Muscle layer of colon (tissue), 2 donors: ENCODE measurements at regions not wholly inside any gene's neighbourhood (a gene's known extent, or its start where the extent isn't known, plus 50 kb on each side); places are given as distances from the start of the nearest gene placed in this dataset.

Source experiments
- H3K27ac ChIP-seq: one replicate; pipeline ENCODE4 v1.7.0; 2013; ENCODE audit warnings: low read depth, mild to moderate bottlenecking, low read length, moderate library complexity
- H3K27me3 ChIP-seq, 2 donors: one replicate each; pipeline ENCODE4 v1.7.0; 2013; ENCODE audit warnings: low read length in 2 of 2, mild to moderate bottlenecking in 2 of 2; ENCODE audit not compliant: insufficient read depth in 2 of 2, control insufficient read depth in 1 of 2
- H3K36me3 ChIP-seq: one replicate; pipeline ENCODE4 v1.7.0; 2013; ENCODE audit warnings: mild to moderate bottlenecking, low read length; ENCODE audit not compliant: insufficient read depth
- H3K4me1 ChIP-seq: one replicate; pipeline ENCODE4 v1.7.0; 2013; ENCODE audit warnings: mild to moderate bottlenecking, low read length; ENCODE audit not compliant: insufficient read depth
- H3K4me3 ChIP-seq, 2 donors: one replicate each; pipeline ENCODE4 v1.7.0; 2013; ENCODE audit warnings: low read length in 2 of 2, low read depth in 1 of 2, mild to moderate bottlenecking in 1 of 2, moderate library complexity in 1 of 2
- H3K9ac ChIP-seq: one replicate; pipeline ENCODE4 v1.7.0; 2013; ENCODE audit warnings: low read length
- H3K9me3 ChIP-seq: one replicate; pipeline ENCODE4 v1.7.0; 2013; ENCODE audit warnings: mild to moderate bottlenecking, low read length
- donor health status: abdominal sarcoma.
- donor health status: Adenocarcinoma of cecum.

DNA sequence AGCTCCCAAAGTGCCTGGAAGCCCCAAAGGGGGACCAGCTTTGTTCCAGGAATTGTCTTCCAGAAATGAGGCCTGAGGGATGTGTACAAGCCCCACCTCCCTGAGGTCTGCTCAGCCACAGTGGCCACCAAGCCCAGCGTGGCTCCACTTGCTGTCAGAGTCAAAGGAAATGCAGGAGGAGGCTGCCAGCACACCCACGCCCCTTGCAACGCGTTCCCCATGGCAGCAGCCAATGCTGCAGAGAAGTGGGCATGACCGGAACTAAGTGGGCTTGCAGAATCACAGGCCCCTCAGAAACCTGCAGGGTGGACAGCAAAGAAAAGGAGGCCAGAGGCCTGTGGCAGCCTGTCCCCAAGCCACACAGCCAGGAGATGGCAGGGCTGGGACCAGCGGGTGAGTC is 320.8 kb downstream of the FOXL1 start:
- no peaks in the 10 kb centered on the region for H3K4me1 ChIP-seq
- H3K27me3 ChIP-seq, result peaks cover 0 to 24% of the 10 kb centered on the region in 2 donors
- H3K4me3 ChIP-seq, result no peak overlapping the region
- no peak overlapping the region for H3K9ac ChIP-seq
- no peaks in the 10 kb centered on the region for H3K36me3 ChIP-seq
- H3K9me3 ChIP-seq, result no peaks in the 10 kb centered on the region
- no peak overlapping the region for H3K27ac ChIP-seq

DNA sequence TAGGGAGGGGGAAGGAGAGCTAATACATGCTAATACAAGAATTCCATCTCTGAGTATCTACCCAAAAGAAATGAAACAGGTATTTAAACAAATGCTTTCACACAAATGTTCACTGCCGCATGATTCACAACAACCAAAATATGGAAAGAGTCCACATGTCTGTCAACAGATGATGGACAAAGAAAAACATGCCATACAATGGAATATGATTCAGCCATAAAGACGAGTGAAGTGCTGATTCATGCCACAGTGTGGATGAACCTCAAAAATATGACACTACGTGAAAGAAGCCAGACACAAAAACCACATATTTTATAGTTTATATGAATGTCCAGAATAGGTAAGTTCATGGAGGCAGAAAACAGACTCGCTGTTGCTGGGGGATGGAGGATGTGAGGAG is 321.4 kb downstream of the FOXL1 start:
- no peaks in the 10 kb centered on the region for H3K36me3 ChIP-seq
- no peak overlapping the region for H3K9ac ChIP-seq
- H3K4me1 ChIP-seq, result no peaks in the 10 kb centered on the region
- H3K27me3 ChIP-seq, result peaks cover 0 to 18% of the 10 kb centered on the region in 2 donors
- no peak overlapping the region for H3K27ac ChIP-seq
- no peaks in the 10 kb centered on the region for H3K9me3 ChIP-seq
- no peak overlapping the region for H3K4me3 ChIP-seq

DNA sequence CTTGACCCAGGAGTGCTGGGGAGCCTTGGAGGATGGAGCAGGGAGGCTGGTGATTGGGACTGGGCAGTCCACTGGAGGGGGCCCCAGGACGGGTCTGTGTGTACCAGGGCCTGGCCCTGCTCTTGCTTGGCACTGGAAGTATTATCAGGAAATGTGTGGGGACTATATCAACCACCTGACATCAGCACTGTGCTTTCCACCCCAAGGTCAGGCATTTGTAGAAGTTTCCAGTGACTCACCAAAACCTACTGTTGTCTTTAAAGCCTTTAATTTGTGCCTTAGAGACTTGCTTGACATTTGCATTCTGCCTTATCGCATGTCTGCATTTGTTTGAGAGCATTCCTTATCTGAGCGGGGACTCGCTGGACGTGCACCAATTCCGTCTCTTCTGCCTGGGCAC is 323.1 kb downstream of the FOXL1 start:
- Histone ChIP-seq H3K4me1 (no peaks in the 10 kb centered on the region), H3K4me3 (no peak overlapping the region), H3K27me3 (peaks cover 0 to 7% of the 10 kb centered on the region in 2 donors), H3K9ac (no peak overlapping the region), H3K9me3 (no peaks in the 10 kb centered on the region), H3K36me3 (no peaks in the 10 kb centered on the region), H3K27ac (no peak overlapping the region)

DNA sequence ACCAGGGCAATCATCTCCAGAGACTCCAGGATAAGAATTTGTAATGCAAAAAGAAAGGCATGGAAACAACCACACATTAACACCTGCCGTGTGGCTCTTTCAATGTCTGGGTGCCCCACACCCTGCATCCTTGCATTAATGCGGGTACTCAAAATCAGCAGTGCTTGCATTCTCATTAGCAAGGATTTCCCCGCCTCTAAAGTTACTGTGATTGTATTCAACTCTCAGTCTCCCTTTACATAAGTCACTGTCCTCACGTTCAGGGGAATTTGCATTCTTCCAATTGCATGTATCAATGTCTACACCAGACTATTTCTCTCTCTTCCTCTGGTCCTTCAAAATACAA is 324.3 kb downstream of the FOXL1 start:
- no peak overlapping the region for H3K4me3 ChIP-seq
- H3K36me3 ChIP-seq, result no peaks in the 10 kb centered on the region
- H3K27me3 ChIP-seq, result peaks cover 0 to 10% of the 10 kb centered on the region in 2 donors
- no peak overlapping the region for H3K9ac ChIP-seq
- no peaks in the 10 kb centered on the region for H3K4me1 ChIP-seq
- H3K27ac ChIP-seq, result no peak overlapping the region
- H3K9me3 ChIP-seq, result no peaks in the 10 kb centered on the region

DNA sequence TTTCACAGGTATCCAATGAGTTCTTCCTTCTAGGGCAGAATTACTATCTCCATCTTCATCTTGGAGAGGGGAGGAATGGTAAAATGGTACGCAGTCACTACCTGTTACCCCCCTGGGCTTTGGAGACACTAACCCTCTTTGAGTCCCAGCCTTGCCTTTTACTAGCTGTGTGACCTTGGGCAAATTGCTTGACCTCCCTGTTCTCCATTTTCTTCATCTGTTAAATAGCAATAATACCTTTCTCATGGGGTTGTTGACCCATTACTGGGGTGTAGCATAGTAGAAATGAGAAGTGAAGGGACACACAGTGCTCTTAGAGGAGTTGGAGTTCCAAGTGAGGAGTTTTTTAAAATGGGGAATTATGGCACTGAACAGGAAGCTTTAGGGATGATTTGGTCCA is 324.7 kb downstream of the FOXL1 start:
- no peaks in the 10 kb centered on the region for H3K4me1 ChIP-seq
- peaks cover 0 to 14% of the 10 kb centered on the region in 2 donors for H3K27me3 ChIP-seq
- no peaks in the 10 kb centered on the region for H3K36me3 ChIP-seq
- no peak overlapping the region for H3K4me3 ChIP-seq
- no peak overlapping the region for H3K9ac ChIP-seq
- H3K9me3 ChIP-seq, result no peaks in the 10 kb centered on the region
- no peak overlapping the region for H3K27ac ChIP-seq

DNA sequence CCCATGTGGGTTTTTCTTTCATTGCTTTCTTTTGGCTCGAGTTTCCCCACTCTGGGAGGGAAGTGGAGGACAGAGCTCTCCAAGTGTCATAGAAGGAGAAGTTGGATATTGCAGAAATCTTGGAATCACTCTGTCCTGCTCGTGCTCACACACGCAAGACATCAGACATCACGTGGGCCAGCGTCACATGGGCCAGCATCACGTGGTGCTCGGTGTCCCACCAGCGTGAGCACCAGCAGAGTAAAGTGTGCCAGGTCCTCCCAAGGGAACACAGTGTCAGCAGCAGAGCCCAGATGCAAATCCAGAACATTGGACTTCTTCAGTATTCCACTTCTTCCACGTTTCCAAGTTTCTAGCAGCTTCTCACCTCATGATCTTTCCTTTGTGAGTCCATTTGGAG is 327.0 kb downstream of the FOXL1 start:
- no peaks in the 10 kb centered on the region for H3K36me3 ChIP-seq
- H3K27me3 ChIP-seq, result peaks cover 0 to 21% of the 10 kb centered on the region in 2 donors
- H3K4me3 ChIP-seq, result no peak overlapping the region
- H3K9me3 ChIP-seq, result no peaks in the 10 kb centered on the region
- no peak overlapping the region for H3K27ac ChIP-seq
- no peaks in the 10 kb centered on the region for H3K4me1 ChIP-seq
- no peak overlapping the region for H3K9ac ChIP-seq

DNA sequence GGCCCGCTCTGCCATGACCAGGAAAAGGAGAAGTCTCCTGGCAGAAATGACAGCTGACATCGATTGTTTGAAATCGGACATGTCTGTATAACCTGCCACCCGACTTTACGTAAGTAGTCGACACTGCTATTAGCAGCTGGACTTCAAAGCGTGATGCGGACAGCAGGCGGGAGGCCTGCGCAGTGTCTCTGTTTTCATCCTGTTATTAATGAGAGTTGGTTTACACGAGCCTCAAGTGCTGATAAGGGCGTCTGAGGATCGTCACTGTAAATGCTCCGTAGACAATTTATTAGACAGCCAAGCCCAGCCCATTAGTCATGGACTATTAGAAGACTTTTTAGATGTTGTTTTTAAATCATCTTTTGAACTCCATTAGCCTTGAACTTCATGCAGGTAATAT is 328.3 kb downstream of the FOXL1 start:
- Histone ChIP-seq H3K9ac (no peak overlapping the region), H3K36me3 (no peaks in the 10 kb centered on the region), H3K27me3 (peaks cover 0 to 21% of the 10 kb centered on the region in 2 donors), H3K27ac (no peak overlapping the region), H3K9me3 (no peaks in the 10 kb centered on the region), H3K4me3 (no peak overlapping the region), H3K4me1 (no peaks in the 10 kb centered on the region)

DNA sequence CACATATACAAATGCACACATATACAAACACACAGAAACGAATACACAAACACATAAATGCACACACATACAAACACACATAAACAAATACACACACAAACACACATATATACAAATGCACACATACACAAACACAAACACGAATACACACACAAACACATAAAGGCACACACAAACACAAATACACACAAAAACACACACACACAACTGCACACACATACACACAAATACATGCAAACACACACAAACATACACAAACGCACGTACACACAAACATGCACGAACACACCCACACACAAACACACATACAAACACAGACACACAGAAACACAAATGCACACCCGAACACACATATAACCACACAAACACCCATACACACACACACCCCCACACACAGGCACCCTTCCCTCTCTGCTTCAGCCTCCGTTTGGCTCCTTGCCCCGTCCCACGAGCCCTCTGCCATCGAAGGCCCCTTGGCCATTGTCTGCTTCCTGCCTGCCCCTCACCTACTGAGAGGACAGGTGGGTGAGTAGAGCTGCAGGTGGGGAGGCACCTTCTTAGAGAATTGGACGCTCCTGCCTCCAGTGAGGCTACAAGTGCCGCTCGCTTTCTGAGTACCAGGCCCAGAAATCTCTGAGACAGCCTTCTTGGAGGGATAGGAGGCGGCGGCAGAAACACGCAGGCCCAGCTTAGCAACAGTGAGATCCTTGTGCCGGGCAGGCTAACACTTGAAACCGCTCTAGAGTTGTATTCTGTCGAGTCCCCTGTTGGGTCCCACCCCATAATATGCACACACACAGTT is 331.2 kb downstream of the FOXL1 start:
- Histone ChIP-seq H3K4me1 (no peaks in the 10 kb centered on the region), H3K9me3 (no peaks in the 10 kb centered on the region), H3K27ac (no peak overlapping the region), H3K4me3 (no peak overlapping the region), H3K36me3 (no peaks in the 10 kb centered on the region), H3K9ac (no peak overlapping the region), H3K27me3 (peaks cover 0 to 14% of the 10 kb centered on the region in 2 donors)

DNA sequence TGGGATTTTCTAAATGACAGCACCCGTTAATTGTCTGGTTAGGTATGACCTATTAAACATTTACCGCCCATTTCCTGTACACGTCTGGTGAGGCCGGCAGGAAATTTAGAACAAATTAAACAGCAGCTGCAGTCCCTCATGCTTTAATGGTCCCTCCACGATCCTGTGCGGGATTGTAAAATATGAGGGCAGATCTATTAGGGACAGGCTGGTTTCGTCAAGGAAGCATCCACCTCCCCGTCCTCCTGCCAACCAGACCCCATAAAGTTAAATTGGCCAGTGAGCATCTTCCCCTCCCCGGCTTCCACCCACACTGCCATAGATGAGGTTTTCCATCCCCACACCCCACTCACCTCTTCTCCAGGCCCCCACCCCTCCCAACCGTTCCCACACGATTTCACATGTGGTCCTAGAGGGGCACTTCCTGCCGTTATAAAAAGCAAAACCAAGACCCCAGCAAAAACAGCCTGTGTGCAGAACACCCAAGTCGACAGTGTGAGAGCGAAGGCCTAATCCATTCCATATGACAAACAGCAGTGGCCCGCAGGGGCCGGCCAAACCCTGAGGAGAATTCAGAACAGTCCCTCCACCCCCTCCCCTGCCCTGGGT is 331.9 kb downstream of the FOXL1 start:
- Histone ChIP-seq H3K27ac (no peak overlapping the region), H3K27me3 (peaks cover 0 to 14% of the 10 kb centered on the region in 2 donors), H3K36me3 (no peaks in the 10 kb centered on the region), H3K4me3 (no peak overlapping the region), H3K9ac (no peak overlapping the region), H3K4me1 (no peaks in the 10 kb centered on the region), H3K9me3 (no peaks in the 10 kb centered on the region)

DNA sequence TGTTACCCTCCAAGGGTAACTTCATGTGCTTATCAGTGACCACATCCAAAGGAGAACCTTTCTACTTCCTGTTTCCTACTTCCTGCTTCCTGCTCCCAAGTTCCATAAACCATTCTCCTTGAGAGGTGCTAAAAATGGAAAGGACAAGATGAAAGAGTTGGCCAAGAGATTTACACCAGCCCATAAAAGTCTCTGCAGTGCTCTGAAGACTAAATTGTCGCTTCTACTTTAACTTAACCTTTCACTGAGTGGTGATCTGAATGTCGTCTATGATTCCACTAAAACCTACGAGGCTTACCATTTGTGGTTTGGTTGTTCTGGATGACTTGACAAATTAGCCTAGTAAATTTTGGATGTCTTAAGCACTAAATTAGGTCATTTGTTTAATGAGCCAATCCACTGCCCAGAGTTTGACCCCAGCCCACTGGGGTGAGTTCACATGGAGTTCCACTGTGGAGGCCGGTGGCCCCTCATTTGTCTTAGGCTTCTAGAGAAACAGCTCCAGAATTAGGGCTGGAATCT is 333.1 kb downstream of the FOXL1 start:
- no peak overlapping the region for H3K9ac ChIP-seq
- H3K9me3 ChIP-seq, result no peaks in the 10 kb centered on the region
- no peak overlapping the region for H3K4me3 ChIP-seq
- peaks cover 0 to 14% of the 10 kb centered on the region in 2 donors for H3K27me3 ChIP-seq
- H3K27ac ChIP-seq, result no peak overlapping the region
- H3K36me3 ChIP-seq, result no peaks in the 10 kb centered on the region
- H3K4me1 ChIP-seq, result no peaks in the 10 kb centered on the region

DNA sequence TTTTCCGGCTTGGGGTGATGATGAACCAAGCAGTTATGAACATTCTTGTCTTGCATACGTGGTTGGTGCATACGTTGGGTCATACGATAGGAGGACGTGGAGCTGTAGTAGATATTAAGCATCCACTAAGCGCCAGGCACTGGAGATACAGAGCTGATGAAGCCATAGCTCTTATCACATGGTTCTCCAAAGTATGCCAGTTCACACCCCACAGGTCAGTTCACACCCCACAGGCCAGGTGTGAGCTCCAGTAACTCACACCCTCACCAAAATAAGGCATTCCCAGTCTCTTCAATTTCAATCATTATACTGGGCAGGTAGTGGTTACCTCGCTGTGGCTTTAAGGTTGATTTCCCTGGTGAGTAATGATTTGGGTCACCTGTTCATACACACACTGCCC is 335.5 kb downstream of the FOXL1 start:
- no peaks in the 10 kb centered on the region for H3K4me1 ChIP-seq
- no peaks in the 10 kb centered on the region for H3K9me3 ChIP-seq
- H3K27ac ChIP-seq, result no peak overlapping the region
- no peak overlapping the region for H3K9ac ChIP-seq
- no peaks in the 10 kb centered on the region for H3K36me3 ChIP-seq
- H3K4me3 ChIP-seq, result no peak overlapping the region
- H3K27me3 ChIP-seq, result peaks cover 0 to 4% of the 10 kb centered on the region in 2 donors
